Transverse colon (tissue), 4 donors: ENCODE measurements at regions not wholly inside any gene's neighbourhood (a gene's known extent, or its start where the extent isn't known, plus 50 kb on each side); places are given as distances from the start of the nearest gene placed in this dataset.

Source experiments
- DNase-seq: peaks from one replicate; pipeline ENCODE4 v3.0.0-alpha.2; 2019
- H3K27ac ChIP-seq, 4 donors: fragments of 200-600 bp; sonication (generic); 2 replicates each; pipeline ENCODE4 v1.5.1; 2016 to 2018; ENCODE audit warnings: inconsistent platforms in 4 of 4
- H3K27me3 ChIP-seq: fragments of 200-600 bp; sonication (generic); 2 replicates; pipeline ENCODE4 v1.5.1; 2017; ENCODE audit warnings: inconsistent platforms
- H3K36me3 ChIP-seq, 4 donors: fragments of 200-600 bp; sonication (generic); 2 replicates each; pipeline ENCODE4 v1.5.1; 2017 to 2019; ENCODE audit warnings: inconsistent platforms in 4 of 4
- H3K4me1 ChIP-seq, 4 donors: fragments of 200-600 bp; sonication (generic); 2 replicates each; pipeline ENCODE4 v1.5.1; 2017 to 2020; ENCODE audit warnings: inconsistent platforms in 4 of 4
- H3K4me3 ChIP-seq, 4 donors: fragments of 200-600 bp; sonication (generic); 1 replicate in 1 of 4; 2 replicates in 3 of 4; pipeline versions ENCODE4 v1.5.1 to v1.6.1; 2017 to 2019; ENCODE audit warnings: inconsistent platforms in 4 of 4
- H3K9me3 ChIP-seq, 2 donors: fragments of 200-600 bp; sonication (generic); 2 replicates each; pipeline ENCODE4 v1.5.1; 2017 to 2019; ENCODE audit warnings: inconsistent platforms in 2 of 2
- EP300 ChIP-seq: sonication (generic); formaldehyde crosslinking; IDR thresholded peaks from one replicate; pipeline ENCODE4 v1.6.1; 2017; ENCODE audit warnings: antibody characterized with exemption, low read depth
- POLR2A ChIP-seq: fragments of 450-650 bp; IDR thresholded peaks from one replicate; pipeline ENCODE4 v1.6.1; 2016; ENCODE audit warnings: antibody characterized with exemption, mild to moderate bottlenecking, moderate library complexity
- POLR2AphosphoS5 ChIP-seq, 3 donors: sonication (generic); formaldehyde crosslinking; IDR thresholded peaks; one replicate each; pipeline ENCODE4 v1.6.1; 2016; ENCODE audit warnings: antibody characterized with exemption in 3 of 3
- WGBS, 2 donors: methylation state at CpG; one replicate each; pipeline ENCODE4 v1.1.5; 2018; ENCODE audit warnings: low coverage in 1 of 2; 5-methylcytosine and 5-hydroxymethylcytosine counted together
- in situ Hi-C, 4 donors: fragments of 200-750 bp; cut with MboI; loops; one replicate each; pipeline versions ENCODE4 v1.15.0 to v1.15.1; 2017; ENCODE audit warnings: low sequenced_read_pairs in 3 of 4, low pct_ligation_motif_present in 1 of 4, low pct_unique_long_range_greater_than_20kb in 1 of 4
- intact Hi-C: fragments of 100-400 bp; cut with DNase I; formaldehyde crosslinking; loops from one replicate; pipeline ENCODE4 v1.15.1; 2023; ENCODE audit warnings: low total_unique reads
- TF ChIP-seq, protein P1 (sequence below), 5 experiments: fragments of 200-600 bp in 3 of 5; fragments of 450-650 bp in 2 of 5; sonication (generic) in 3 of 5; IDR thresholded peaks; 1 replicate in 2 of 5; 2 replicates in 3 of 5; pipeline ENCODE4 v1.5.1; 2016 to 2017; ENCODE audit warnings: antibody characterized with exemption in 5 of 5, inconsistent platforms in 3 of 5, mild to moderate bottlenecking in 2 of 5, moderate library complexity in 1 of 5

DNA sequence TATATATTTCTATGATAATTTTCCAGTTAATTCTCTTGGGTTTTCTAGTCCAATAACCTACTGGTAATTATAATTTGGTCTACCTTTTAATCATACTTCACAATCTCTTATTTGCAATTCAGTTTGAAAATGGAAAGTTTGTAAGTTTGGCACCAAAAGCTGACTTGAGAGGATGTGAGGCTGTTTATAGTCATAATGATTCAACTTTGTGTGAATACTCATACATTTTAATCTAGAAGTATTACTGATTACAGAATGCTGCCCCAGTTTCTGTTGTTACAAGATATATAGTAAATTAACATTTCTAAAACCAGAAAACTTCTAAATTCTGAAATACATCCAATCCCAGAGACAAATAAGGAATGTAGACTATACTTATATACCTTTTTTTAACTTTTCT lies 158.2 kb downstream of the SLC38A4 start:
- intact Hi-C loops (loop anchor here (10.0 kb wide), 1 partner anchor 543 kb away; no protein-coding TSS in a partner anchor), in situ Hi-C loops (loop anchor here (10.0 to 25.0 kb wide), 5 partner anchors 303 to 555 kb away; partner anchors contain the start of gene SLC38A2 (in 1 of the 4))
- no peaks in the 10 kb centered on the region for H3K4me1 ChIP-seq
- no peaks in the 10 kb centered on the region for H3K27me3 ChIP-seq
- DNase-seq = no peak
- H3K4me3 ChIP-seq = no peak overlapping the region
- no peaks in the 10 kb centered on the region for H3K9me3 ChIP-seq
- H3K36me3 ChIP-seq = no peaks in the 10 kb centered on the region
- H3K27ac ChIP-seq = no peak overlapping the region
- no peak for TF ChIP-seq POLR2AphosphoS5 (IDR thresholded peaks at IDR 0.05)
- TF ChIP-seq POLR2A = no peak
- no peak for TF ChIP-seq EP300
- TF ChIP-seq, protein P1, sequence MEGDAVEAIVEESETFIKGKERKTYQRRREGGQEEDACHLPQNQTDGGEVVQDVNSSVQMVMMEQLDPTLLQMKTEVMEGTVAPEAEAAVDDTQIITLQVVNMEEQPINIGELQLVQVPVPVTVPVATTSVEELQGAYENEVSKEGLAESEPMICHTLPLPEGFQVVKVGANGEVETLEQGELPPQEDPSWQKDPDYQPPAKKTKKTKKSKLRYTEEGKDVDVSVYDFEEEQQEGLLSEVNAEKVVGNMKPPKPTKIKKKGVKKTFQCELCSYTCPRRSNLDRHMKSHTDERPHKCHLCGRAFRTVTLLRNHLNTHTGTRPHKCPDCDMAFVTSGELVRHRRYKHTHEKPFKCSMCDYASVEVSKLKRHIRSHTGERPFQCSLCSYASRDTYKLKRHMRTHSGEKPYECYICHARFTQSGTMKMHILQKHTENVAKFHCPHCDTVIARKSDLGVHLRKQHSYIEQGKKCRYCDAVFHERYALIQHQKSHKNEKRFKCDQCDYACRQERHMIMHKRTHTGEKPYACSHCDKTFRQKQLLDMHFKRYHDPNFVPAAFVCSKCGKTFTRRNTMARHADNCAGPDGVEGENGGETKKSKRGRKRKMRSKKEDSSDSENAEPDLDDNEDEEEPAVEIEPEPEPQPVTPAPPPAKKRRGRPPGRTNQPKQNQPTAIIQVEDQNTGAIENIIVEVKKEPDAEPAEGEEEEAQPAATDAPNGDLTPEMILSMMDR (IDR thresholded peaks at IDR 0.05) = no peak

GRCh38 chr12:46664761-46665287 lies 161.0 kb downstream of the SLC38A4 start:
- no peaks in the 10 kb centered on the region for H3K36me3 ChIP-seq
- in situ Hi-C loops (loop anchor here (10.0 to 25.0 kb wide), 5 partner anchors 300 to 553 kb away; partner anchors contain the start of gene SLC38A2 (in 1 of the 4)), intact Hi-C loops (loop anchor here (5.0 to 10.0 kb wide), 2 partner anchors 293 to 540 kb away; partner anchors contain the start of gene SLC38A2)
- no peak overlapping the region for H3K4me3 ChIP-seq
- DNase-seq = no peak
- H3K9me3 ChIP-seq = no peaks in the 10 kb centered on the region
- WGBS, 2 donors = 13 to 31% methylated on average over 3 of the region's 3 CpGs
- H3K27me3 ChIP-seq = no peaks in the 10 kb centered on the region
- no peak overlapping the region for H3K27ac ChIP-seq
- TF ChIP-seq, protein P1 (IDR thresholded peaks at IDR 0.05) = no peak
- TF ChIP-seq POLR2A (no peak), POLR2AphosphoS5 (IDR thresholded peaks at IDR 0.05) (no peak), EP300 (no peak)
- peaks cover 0 to 19% (median 12%) of the 10 kb centered on the region in 4 donors for H3K4me1 ChIP-seq

- Histone ChIP-seq H3K27me3 (no peaks in the 10 kb centered on the region), H3K36me3 (no peaks in the 10 kb centered on the region), H3K9me3 (no peaks in the 10 kb centered on the region), H3K4me1 (peaks cover 0 to 32% (median 20%) of the 10 kb centered on the region in 4 donors), H3K4me3 (no peak overlapping the region), H3K27ac (no peak overlapping the region)
- no peak for DNase-seq
- intact Hi-C loops (loop anchor here (5.0 to 10.0 kb wide), 2 partner anchors 291 to 539 kb away; partner anchors contain the start of gene SLC38A2), in situ Hi-C loops (loop anchor here (10.0 to 25.0 kb wide), 5 partner anchors 299 to 551 kb away; partner anchors contain the start of gene SLC38A2 (in 1 of the 4))
- TF ChIP-seq POLR2A (no peak), EP300 (no peak), POLR2AphosphoS5 (IDR thresholded peaks at IDR 0.05) (no peak)
- TF ChIP-seq, protein P1 (IDR thresholded peaks at IDR 0.05) = no peak
These were observed 162.5 kb downstream of the SLC38A4 start for GRCh38 chr12:46663318-46663717.

DNA sequence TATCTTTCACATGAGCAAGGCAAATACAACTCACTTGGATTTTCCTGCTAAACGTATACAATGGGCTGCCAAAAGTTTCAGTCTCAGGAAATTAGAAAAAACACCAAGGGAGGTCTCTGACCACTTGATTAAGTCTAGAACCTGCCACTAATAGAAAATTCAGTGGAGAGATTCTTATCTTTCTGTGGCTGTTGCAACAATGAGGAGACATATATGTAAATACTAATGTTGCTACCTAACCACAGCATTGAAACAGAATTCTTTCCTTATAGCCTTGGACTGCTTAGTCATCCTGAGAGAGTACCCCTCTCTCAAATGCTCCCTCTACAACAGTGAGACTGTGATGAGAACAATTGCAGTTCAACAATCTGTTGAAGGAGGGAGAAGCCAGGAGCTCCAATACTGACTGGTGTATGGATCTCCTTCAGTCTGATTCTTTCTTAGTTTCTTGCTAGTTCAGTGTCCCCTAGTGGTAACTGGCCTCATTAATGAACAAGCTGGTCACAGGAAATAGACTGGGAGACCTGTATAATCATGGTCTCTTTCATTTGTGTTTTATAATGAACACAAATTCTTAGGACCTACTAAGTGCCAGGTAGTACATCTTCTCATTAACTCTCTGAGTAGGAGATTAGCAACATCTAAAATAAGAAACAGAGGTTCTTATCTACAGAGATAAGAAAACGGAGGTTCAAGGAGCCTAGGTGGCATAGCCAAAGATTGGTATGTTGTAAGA lies 164.5 kb downstream of the SLC38A4 start:
- intact Hi-C loops (loop anchor here (5.0 to 10.0 kb wide), 2 partner anchors 289 to 536 kb away; partner anchors contain the start of gene SLC38A2), in situ Hi-C loops (loop anchor here (10.0 to 25.0 kb wide), 5 partner anchors 296 to 549 kb away; partner anchors contain the start of gene SLC38A2 (in 1 of the 4))
- Histone ChIP-seq H3K9me3 (no peaks in the 10 kb centered on the region), H3K4me1 (peaks cover 0 to 36% (median 20%) of the 10 kb centered on the region in 4 donors), H3K27ac (peak overlapping the region; percentile 61 to 68 (median 66)), H3K36me3 (no peaks in the 10 kb centered on the region), H3K4me3 (no peak overlapping the region), H3K27me3 (no peaks in the 10 kb centered on the region)
- DNase-seq = no peak
- TF ChIP-seq POLR2A = no peak
- peak in 1 of 3 donors; percentile 18 for TF ChIP-seq POLR2AphosphoS5 (IDR thresholded peaks at IDR 0.05)
- TF ChIP-seq, protein P1 (IDR thresholded peaks at IDR 0.05) = peak; percentile 75 to 87 (median 77)
- TF ChIP-seq EP300 = no peak
- WGBS, 2 donors = 37 to 53% methylated on average over 2 of the region's 2 CpGs
